WTC11 (cell line): ENCODE measurements at regions not wholly inside any gene's neighbourhood (a gene's known extent, or its start where the extent isn't known, plus 50 kb on each side); places are given as distances from the start of the nearest gene placed in this dataset.

Experiments used
- ATAC-seq: fragments of 200-7000 bp; cut with Tn5 transposase; 2 replicates; pipeline ENCODE4 v1.10.0; 2021; ENCODE audit warnings: mild to moderate bottlenecking, moderate library complexity
- CTCF ChIA-PET: fragments of 300-600 bp; sonication (Branson Sonifier 250); formaldehyde crosslinking; loops from one replicate; lab custom pipeline; 2021; ENCODE audit warnings: antibody characterized with exemption; lab: Charles Lee
- POLR2A ChIA-PET: fragments of 350-600 bp; sonication (Branson Sonifier 250); formaldehyde crosslinking; loops from one replicate; lab custom pipeline; 2021; ENCODE audit warnings: antibody characterized with exemption; lab: Charles Lee
- DNase-seq: peaks from one replicate; pipeline ENCODE4 v3.0.0; 2021; ENCODE audit warnings: low spot score
- H3K27ac Mint-ChIP-seq: 2 replicates; pipeline ENCODE4 v1.8.0; 2021; ENCODE audit warnings: mixed read lengths
- H3K27me3 Mint-ChIP-seq: 2 replicates; pipeline ENCODE4 v1.8.0; 2021; ENCODE audit warnings: low read depth, mild to moderate bottlenecking, moderate library complexity, mixed read lengths
- H3K36me3 Mint-ChIP-seq: 2 replicates; pipeline ENCODE4 v1.8.0; 2021; ENCODE audit warnings: mixed read lengths
- H3K4me1 Mint-ChIP-seq: 2 replicates; pipeline ENCODE4 v1.8.0; 2022; ENCODE audit warnings: mixed read lengths
- H3K4me3 Mint-ChIP-seq: 2 replicates; pipeline ENCODE4 v1.8.0; 2021; ENCODE audit warnings: mild to moderate bottlenecking, moderate library complexity, mixed read lengths
- H3K9me3 Mint-ChIP-seq: 2 replicates; pipeline ENCODE4 v1.8.0; 2021; ENCODE audit warnings: mixed read lengths
- EMX1 ChIP-seq: fragments of 250-450 bp; sonication (Bioruptor Pico); IDR thresholded peaks from 2 replicates; pipeline ENCODE4 v1.8.0; 2021; ENCODE audit warnings: mild to moderate bottlenecking
- FOXJ3 ChIP-seq: sonication (generic); formaldehyde crosslinking; IDR thresholded peaks from 2 replicates; pipeline ENCODE4 v1.9.0; 2021; ENCODE audit warnings: missing genetic modification reagents, mild to moderate bottlenecking, borderline replicate concordance
- KAT7 ChIP-seq: sonication (generic); formaldehyde crosslinking; IDR thresholded peaks from 2 replicates; pipeline ENCODE4 v1.8.1; 2023; ENCODE audit warnings: missing genetic modification reagents, mild to moderate bottlenecking, borderline replicate concordance
- MYBL2 ChIP-seq: sonication (generic); formaldehyde crosslinking; IDR thresholded peaks from 2 replicates; pipeline ENCODE4 v1.8.1; 2023; ENCODE audit warnings: mild to moderate bottlenecking, moderate library complexity, missing genetic modification reagents
- TCF7 ChIP-seq: sonication (generic); formaldehyde crosslinking; IDR thresholded peaks from 2 replicates; pipeline ENCODE4 v1.8.0; 2022; ENCODE audit warnings: mild to moderate bottlenecking, low read depth, missing genetic modification reagents, moderate library complexity
- ZNF121 ChIP-seq: sonication (generic); formaldehyde crosslinking; IDR thresholded peaks from 2 replicates; pipeline ENCODE4 v1.8.0; 2023; ENCODE audit warnings: missing genetic modification reagents
- ZNF396 ChIP-seq: fragments of 250-450 bp; sonication (Bioruptor Pico); IDR thresholded peaks from 2 replicates; pipeline ENCODE4 v1.8.0; 2021; ENCODE audit warnings: mild to moderate bottlenecking, moderate library complexity, borderline replicate concordance
- ZNF423 ChIP-seq: fragments of 250-450 bp; sonication (Bioruptor Pico); IDR thresholded peaks from 2 replicates; pipeline ENCODE4 v2.1.2; 2022; ENCODE audit warnings: mild to moderate bottlenecking, moderate library complexity
- TF ChIP-seq, protein P1 (sequence below): sonication (generic); formaldehyde crosslinking; conservative IDR thresholded peaks from 2 replicates; pipeline ENCODE4 v1.8.1; 2022; ENCODE audit warnings: mild to moderate bottlenecking, missing genetic modification reagents
- TF ChIP-seq, protein P2 (sequence below): fragments of 250-450 bp; sonication (Bioruptor Pico); IDR thresholded peaks from 2 replicates; pipeline ENCODE4 v1.9.0; 2021; ENCODE audit warnings: mild to moderate bottlenecking
- TF ChIP-seq, protein P3 (sequence below): fragments of 250-450 bp; sonication (Bioruptor Pico); IDR thresholded peaks from 2 replicates; pipeline ENCODE4 v1.9.0; 2021; ENCODE audit warnings: mild to moderate bottlenecking, borderline replicate concordance
- TF ChIP-seq, protein P4 (sequence below): fragments of 250-450 bp; sonication (Bioruptor Pico); IDR thresholded peaks from 2 replicates; pipeline ENCODE4 v1.9.0; 2021; ENCODE audit warnings: moderate library complexity, mild to moderate bottlenecking, inconsistent platforms, borderline replicate concordance
- TF ChIP-seq, protein P5 (sequence below): fragments of 250-450 bp; sonication (Bioruptor Pico); IDR thresholded peaks from 2 replicates; pipeline ENCODE4 v1.9.0; 2021; ENCODE audit warnings: mild to moderate bottlenecking
- TF ChIP-seq, protein P6 (sequence below): sonication (generic); formaldehyde crosslinking; IDR thresholded peaks from 2 replicates; pipeline ENCODE4 v1.8.0; 2022; ENCODE audit warnings: mild to moderate bottlenecking, missing genetic modification reagents
- TF ChIP-seq, protein P7 (sequence below): sonication (generic); formaldehyde crosslinking; IDR thresholded peaks from 2 replicates; pipeline ENCODE4 v1.8.0; 2023; ENCODE audit warnings: missing genetic modification reagents, mild to moderate bottlenecking, borderline replicate concordance

DNA sequence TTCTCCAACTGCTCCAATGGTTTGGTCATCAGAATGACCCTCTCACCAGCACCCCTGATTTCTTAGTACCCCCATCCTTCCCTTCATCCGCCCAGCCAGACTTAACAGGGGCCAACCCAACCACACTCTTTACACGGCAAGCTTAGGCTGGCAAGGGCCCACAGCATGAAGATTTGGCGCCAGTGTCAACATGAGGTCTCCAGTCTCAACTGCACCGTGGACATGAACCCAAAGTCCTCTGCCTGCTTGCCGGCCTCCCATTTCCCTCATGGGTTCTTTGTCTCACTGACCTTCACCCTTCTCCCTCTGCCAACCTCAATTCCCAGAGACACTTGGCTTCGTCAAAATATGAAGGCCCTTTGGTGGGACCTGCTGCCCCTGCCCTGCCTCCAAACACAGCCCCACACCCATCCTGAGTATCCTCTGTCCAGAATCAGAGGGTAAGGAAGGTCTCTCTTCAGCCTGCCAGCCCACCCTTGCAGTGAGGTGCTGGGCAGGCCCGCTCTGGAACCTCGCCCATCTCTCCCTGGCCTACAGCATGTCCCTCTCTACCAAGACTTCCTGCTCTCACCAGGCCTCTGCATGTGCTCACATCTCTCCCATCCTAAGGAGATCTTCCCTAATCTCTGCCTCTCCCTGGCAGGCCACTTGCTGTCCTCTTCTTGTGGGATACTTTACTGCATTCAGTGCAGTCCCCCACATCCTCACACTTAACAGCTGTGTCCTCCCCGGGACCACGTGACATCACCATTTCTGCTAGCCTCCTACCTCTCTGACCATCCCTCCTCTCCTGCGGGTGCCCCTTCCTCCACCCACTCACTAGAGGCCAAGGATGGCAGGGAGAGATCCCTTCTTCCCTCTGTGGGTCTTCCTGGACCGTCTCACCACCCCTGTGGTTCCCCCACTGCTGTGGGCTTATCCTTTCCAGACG lies 91.7 kb upstream of the ZMIZ1 start:
- DNase-seq (no peak), ATAC-seq (no peak)
- CTCF ChIA-PET, result no interaction called here
- H3K4me1 Mint-ChIP-seq, result peaks cover 43% of the 10 kb centered on the region
- no peaks in the 10 kb centered on the region for H3K9me3 Mint-ChIP-seq
- POLR2A ChIA-PET, result no interaction called here
- H3K27ac Mint-ChIP-seq, result no peak overlapping the region
- H3K36me3 Mint-ChIP-seq, result no peaks in the 10 kb centered on the region
- no peak for TF ChIP-seq TCF7 (CRISPR knock-in tag)
- no peak for TF ChIP-seq FOXJ3
- TF ChIP-seq, protein P1, sequence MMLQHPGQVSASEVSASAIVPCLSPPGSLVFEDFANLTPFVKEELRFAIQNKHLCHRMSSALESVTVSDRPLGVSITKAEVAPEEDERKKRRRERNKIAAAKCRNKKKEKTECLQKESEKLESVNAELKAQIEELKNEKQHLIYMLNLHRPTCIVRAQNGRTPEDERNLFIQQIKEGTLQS, result no peak
- TF ChIP-seq ZNF423 (CRISPR knock-in tag), result no peak
- TF ChIP-seq ZNF396 (CRISPR knock-in tag), result no peak
- H3K4me3 Mint-ChIP-seq, result no peak overlapping the region
- peaks cover 11% of the 10 kb centered on the region for H3K27me3 Mint-ChIP-seq

DNA sequence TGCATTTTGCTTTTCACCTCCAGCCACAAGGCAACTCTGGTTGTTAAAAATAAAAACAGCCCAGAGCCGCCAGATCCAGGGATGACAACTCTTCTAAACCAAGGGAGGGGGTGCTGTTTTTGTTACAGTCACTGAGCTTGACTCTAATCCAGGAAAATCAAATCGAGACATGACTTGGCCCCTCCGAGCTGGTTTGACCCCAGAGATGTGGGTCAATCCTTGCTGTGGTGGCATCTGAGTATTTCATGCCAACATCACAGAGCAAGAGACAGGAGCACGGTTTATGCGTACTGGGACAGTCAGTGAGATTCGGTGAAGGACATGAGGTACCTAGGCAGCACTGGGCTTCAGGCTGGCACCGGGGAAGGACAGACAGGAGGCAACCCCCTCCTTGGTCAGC lies 88.8 kb upstream of the ZMIZ1 start:
- POLR2A ChIA-PET, result interaction anchor here (0.6 kb wide), 1 partner anchor 242 kb away, joined by 6 read pairs; no protein-coding TSS in a partner anchor
- no peak overlapping the region for H3K27ac Mint-ChIP-seq
- H3K27me3 Mint-ChIP-seq, result peaks cover 11% of the 10 kb centered on the region
- CTCF ChIA-PET, result no interaction called here
- no peaks in the 10 kb centered on the region for H3K36me3 Mint-ChIP-seq
- DNase-seq (no peak), ATAC-seq (no peak)
- TF ChIP-seq, protein P2, sequence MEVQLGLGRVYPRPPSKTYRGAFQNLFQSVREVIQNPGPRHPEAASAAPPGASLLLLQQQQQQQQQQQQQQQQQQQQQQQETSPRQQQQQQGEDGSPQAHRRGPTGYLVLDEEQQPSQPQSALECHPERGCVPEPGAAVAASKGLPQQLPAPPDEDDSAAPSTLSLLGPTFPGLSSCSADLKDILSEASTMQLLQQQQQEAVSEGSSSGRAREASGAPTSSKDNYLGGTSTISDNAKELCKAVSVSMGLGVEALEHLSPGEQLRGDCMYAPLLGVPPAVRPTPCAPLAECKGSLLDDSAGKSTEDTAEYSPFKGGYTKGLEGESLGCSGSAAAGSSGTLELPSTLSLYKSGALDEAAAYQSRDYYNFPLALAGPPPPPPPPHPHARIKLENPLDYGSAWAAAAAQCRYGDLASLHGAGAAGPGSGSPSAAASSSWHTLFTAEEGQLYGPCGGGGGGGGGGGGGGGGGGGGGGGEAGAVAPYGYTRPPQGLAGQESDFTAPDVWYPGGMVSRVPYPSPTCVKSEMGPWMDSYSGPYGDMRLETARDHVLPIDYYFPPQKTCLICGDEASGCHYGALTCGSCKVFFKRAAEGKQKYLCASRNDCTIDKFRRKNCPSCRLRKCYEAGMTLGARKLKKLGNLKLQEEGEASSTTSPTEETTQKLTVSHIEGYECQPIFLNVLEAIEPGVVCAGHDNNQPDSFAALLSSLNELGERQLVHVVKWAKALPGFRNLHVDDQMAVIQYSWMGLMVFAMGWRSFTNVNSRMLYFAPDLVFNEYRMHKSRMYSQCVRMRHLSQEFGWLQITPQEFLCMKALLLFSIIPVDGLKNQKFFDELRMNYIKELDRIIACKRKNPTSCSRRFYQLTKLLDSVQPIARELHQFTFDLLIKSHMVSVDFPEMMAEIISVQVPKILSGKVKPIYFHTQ, result no peak
- no peak for TF ChIP-seq EMX1 (CRISPR knock-in tag)
- H3K9me3 Mint-ChIP-seq, result no peaks in the 10 kb centered on the region
- H3K4me1 Mint-ChIP-seq, result peaks cover 27% of the 10 kb centered on the region
- H3K4me3 Mint-ChIP-seq, result no peak overlapping the region

DNA sequence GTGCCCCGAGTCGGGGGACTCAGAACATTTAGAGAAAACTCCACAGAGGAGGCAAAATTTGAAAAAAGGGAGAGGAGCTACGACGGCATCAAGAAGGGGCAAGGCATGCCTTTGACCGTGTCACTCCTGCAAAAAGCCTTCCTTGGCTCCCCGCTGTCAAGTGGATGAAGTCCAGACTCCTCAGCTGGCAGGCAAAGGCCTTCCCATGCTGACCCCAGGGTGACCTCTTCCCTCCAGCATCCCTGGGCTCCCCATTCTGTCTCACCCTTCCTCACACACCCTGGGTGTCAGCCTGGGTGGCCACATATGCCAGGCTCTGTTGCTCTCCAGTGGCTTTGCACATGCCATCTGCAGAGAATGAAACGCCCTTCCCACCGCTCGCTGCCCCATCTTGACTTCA lies 88.4 kb upstream of the ZMIZ1 start:
- H3K9me3 Mint-ChIP-seq, result no peaks in the 10 kb centered on the region
- H3K36me3 Mint-ChIP-seq, result no peaks in the 10 kb centered on the region
- no peak overlapping the region for H3K4me3 Mint-ChIP-seq
- ATAC-seq (no peak), DNase-seq (no peak)
- peaks cover 11% of the 10 kb centered on the region for H3K27me3 Mint-ChIP-seq
- no peak overlapping the region for H3K27ac Mint-ChIP-seq
- POLR2A ChIA-PET, result interaction anchor here (0.6 kb wide), 1 partner anchor 241 kb away, joined by 6 read pairs; no protein-coding TSS in a partner anchor
- peaks cover 27% of the 10 kb centered on the region for H3K4me1 Mint-ChIP-seq
- CTCF ChIA-PET, result no interaction called here
- TF ChIP-seq, protein P3, sequence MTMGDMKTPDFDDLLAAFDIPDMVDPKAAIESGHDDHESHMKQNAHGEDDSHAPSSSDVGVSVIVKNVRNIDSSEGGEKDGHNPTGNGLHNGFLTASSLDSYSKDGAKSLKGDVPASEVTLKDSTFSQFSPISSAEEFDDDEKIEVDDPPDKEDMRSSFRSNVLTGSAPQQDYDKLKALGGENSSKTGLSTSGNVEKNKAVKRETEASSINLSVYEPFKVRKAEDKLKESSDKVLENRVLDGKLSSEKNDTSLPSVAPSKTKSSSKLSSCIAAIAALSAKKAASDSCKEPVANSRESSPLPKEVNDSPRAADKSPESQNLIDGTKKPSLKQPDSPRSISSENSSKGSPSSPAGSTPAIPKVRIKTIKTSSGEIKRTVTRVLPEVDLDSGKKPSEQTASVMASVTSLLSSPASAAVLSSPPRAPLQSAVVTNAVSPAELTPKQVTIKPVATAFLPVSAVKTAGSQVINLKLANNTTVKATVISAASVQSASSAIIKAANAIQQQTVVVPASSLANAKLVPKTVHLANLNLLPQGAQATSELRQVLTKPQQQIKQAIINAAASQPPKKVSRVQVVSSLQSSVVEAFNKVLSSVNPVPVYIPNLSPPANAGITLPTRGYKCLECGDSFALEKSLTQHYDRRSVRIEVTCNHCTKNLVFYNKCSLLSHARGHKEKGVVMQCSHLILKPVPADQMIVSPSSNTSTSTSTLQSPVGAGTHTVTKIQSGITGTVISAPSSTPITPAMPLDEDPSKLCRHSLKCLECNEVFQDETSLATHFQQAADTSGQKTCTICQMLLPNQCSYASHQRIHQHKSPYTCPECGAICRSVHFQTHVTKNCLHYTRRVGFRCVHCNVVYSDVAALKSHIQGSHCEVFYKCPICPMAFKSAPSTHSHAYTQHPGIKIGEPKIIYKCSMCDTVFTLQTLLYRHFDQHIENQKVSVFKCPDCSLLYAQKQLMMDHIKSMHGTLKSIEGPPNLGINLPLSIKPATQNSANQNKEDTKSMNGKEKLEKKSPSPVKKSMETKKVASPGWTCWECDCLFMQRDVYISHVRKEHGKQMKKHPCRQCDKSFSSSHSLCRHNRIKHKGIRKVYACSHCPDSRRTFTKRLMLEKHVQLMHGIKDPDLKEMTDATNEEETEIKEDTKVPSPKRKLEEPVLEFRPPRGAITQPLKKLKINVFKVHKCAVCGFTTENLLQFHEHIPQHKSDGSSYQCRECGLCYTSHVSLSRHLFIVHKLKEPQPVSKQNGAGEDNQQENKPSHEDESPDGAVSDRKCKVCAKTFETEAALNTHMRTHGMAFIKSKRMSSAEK (CRISPR knock-in tag), result no peak
- TF ChIP-seq, protein P4, sequence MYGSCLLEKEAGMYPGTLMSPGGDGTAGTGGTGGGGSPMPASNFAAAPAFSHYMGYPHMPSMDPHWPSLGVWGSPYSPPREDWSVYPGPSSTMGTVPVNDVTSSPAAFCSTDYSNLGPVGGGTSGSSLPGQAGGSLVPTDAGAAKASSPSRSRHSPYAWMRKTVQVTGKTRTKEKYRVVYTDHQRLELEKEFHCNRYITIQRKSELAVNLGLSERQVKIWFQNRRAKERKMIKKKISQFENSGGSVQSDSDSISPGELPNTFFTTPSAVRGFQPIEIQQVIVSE (CRISPR knock-in tag), result no peak
- TF ChIP-seq, protein P5, sequence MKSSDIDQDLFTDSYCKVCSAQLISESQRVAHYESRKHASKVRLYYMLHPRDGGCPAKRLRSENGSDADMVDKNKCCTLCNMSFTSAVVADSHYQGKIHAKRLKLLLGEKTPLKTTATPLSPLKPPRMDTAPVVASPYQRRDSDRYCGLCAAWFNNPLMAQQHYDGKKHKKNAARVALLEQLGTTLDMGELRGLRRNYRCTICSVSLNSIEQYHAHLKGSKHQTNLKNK (CRISPR knock-in tag), result no peak
- TF ChIP-seq, protein P6, sequence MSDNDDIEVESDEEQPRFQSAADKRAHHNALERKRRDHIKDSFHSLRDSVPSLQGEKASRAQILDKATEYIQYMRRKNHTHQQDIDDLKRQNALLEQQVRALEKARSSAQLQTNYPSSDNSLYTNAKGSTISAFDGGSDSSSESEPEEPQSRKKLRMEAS (CRISPR knock-in tag), result no peak
- TF ChIP-seq MYBL2 (CRISPR knock-in tag), result no peak
- no peak for TF ChIP-seq ZNF423 (CRISPR knock-in tag)
- no peak for TF ChIP-seq KAT7 (CRISPR knock-in tag)
- TF ChIP-seq, protein P1, result no peak
- TF ChIP-seq, protein P7, sequence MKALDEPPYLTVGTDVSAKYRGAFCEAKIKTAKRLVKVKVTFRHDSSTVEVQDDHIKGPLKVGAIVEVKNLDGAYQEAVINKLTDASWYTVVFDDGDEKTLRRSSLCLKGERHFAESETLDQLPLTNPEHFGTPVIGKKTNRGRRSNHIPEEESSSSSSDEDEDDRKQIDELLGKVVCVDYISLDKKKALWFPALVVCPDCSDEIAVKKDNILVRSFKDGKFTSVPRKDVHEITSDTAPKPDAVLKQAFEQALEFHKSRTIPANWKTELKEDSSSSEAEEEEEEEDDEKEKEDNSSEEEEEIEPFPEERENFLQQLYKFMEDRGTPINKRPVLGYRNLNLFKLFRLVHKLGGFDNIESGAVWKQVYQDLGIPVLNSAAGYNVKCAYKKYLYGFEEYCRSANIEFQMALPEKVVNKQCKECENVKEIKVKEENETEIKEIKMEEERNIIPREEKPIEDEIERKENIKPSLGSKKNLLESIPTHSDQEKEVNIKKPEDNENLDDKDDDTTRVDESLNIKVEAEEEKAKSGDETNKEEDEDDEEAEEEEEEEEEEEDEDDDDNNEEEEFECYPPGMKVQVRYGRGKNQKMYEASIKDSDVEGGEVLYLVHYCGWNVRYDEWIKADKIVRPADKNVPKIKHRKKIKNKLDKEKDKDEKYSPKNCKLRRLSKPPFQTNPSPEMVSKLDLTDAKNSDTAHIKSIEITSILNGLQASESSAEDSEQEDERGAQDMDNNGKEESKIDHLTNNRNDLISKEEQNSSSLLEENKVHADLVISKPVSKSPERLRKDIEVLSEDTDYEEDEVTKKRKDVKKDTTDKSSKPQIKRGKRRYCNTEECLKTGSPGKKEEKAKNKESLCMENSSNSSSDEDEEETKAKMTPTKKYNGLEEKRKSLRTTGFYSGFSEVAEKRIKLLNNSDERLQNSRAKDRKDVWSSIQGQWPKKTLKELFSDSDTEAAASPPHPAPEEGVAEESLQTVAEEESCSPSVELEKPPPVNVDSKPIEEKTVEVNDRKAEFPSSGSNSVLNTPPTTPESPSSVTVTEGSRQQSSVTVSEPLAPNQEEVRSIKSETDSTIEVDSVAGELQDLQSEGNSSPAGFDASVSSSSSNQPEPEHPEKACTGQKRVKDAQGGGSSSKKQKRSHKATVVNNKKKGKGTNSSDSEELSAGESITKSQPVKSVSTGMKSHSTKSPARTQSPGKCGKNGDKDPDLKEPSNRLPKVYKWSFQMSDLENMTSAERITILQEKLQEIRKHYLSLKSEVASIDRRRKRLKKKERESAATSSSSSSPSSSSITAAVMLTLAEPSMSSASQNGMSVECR (CRISPR knock-in tag), result no peak
- no peak for TF ChIP-seq ZNF121
